ENCODE measurements at regions not wholly inside any gene's neighbourhood (a gene's known extent, or its start where the extent isn't known, plus 50 kb on each side); places are given as distances from the start of the nearest gene placed in this dataset.
A peak's percentile ranks its signal among the peaks of the same experiment; 100 is the strongest.

- H3K4me1 Mint-ChIP-seq: no peaks in the 10 kb centered on the region; the same call in 2 of the 3 replicates
- H3K4me1 ChIP-seq (ENCODE audit: insufficient read depth): no peaks in the 10 kb centered on the region; the same call in 1 of the 2 replicates
- TF ChIP-seq POLR2AphosphoS5 (IDR thresholded peaks at IDR 0.05; ENCODE audit: low read depth) (no peak), ZNF462 (CRISPR knock-in tag; IDR thresholded peaks at IDR 0.05) (no peak), ZNF114 (CRISPR knock-in tag; IDR thresholded peaks at IDR 0.05) (no peak), EZH2phosphoT487 (IDR thresholded peaks at IDR 0.05; ENCODE audit: unreplicated experiment) (no peak), JUNB (IDR thresholded peaks at IDR 0.05; ENCODE audit: unreplicated experiment) (no peak), CREB1 (CRISPR knock-in tag; IDR thresholded peaks at IDR 0.05; ENCODE audit: low read depth) (no peak), NANOG (IDR thresholded peaks at IDR 0.05; ENCODE audit: borderline replicate concordance) (no peak), CTCF (conservative IDR thresholded peaks at IDR 0.05; ENCODE audit: low read depth in 2 of 2) (no peak)
- no peaks in the 10 kb centered on the region for H3K36me3 ChIP-seq (ENCODE audit: insufficient read depth)
- no peaks in the 10 kb centered on the region for H4K20me1 ChIP-seq (replicated peaks; ENCODE audit: insufficient read depth)
- no peaks in the 10 kb centered on the region for H3K9me3 Mint-ChIP-seq
- H3K9me2 ChIP-seq (ENCODE audit: insufficient read depth): 0 out of 2 replicates have a peak, but pooled peaks cover 3% of the 10 kb centered on the region
- H3K79me2 ChIP-seq (replicated peaks; ENCODE audit: insufficient read depth): no peaks in the 10 kb centered on the region
- H3K4me3 Mint-ChIP-seq: no peak overlapping the region
- no peaks in the 10 kb centered on the region for H3F3A ChIP-seq (replicated peaks; ENCODE audit: low read depth)
- H3K4me3 ChIP-seq: no peak overlapping the region
- no peak overlapping the region for H2AFZ ChIP-seq
- H3K27ac ChIP-seq (ENCODE audit: low read depth): no peak overlapping the region
- no peak overlapping the region for H3K4me2 ChIP-seq
- no peaks in the 10 kb centered on the region for H3K27me3 Mint-ChIP-seq (ENCODE audit: insufficient read depth, low read depth, poor library complexity)
- DNase-seq (ENCODE audit: low spot score) (peak; percentile 19), ATAC-seq (no peak)
- H3K27ac Mint-ChIP-seq: no peak overlapping the region
- H3K36me3 Mint-ChIP-seq (ENCODE audit: low read depth): no peaks in the 10 kb centered on the region
- no peaks in the 10 kb centered on the region for H3K27me3 ChIP-seq (ENCODE audit: insufficient read depth)
Measured at GRCh38 chr3:168914662-168915061, 748.9 kb downstream of the MECOM start.

Data from GM23338 (cell line).